ENCODE measurements at regions not wholly inside any gene's neighbourhood (a gene's known extent, or its start where the extent isn't known, plus 50 kb on each side); places are given as distances from the start of the nearest gene placed in this dataset.

- no peak overlapping the region for H3K4me3 ChIP-seq
Observed at GRCh38 chr3:184472723-184473428, 88.7 kb upstream of the EPHB3 start.

DNA sequence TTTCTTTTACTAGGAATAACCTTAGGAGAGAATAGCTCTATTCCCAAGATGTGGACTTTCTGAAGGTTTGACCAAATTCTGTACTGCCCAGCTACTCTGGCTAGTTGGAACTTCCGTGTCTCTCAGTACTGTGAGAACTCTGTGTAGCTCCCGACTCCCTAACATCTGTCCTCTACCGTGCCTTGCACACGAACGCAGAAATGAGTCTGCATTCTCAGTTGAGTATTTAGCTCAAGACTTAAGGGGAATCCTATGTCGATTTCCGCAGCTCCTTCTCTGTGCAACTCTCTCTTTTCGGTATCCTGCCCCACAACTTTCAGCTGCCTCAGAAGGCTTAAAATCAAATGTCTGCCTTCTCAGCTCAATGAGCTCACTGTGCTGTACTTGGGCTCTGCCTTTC is 86.7 kb upstream of the EPHB3 start:
- TF ChIP-seq, protein P1, sequence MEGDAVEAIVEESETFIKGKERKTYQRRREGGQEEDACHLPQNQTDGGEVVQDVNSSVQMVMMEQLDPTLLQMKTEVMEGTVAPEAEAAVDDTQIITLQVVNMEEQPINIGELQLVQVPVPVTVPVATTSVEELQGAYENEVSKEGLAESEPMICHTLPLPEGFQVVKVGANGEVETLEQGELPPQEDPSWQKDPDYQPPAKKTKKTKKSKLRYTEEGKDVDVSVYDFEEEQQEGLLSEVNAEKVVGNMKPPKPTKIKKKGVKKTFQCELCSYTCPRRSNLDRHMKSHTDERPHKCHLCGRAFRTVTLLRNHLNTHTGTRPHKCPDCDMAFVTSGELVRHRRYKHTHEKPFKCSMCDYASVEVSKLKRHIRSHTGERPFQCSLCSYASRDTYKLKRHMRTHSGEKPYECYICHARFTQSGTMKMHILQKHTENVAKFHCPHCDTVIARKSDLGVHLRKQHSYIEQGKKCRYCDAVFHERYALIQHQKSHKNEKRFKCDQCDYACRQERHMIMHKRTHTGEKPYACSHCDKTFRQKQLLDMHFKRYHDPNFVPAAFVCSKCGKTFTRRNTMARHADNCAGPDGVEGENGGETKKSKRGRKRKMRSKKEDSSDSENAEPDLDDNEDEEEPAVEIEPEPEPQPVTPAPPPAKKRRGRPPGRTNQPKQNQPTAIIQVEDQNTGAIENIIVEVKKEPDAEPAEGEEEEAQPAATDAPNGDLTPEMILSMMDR (IDR thresholded peaks at IDR 0.05) = no peak
- no peaks in the 10 kb centered on the region for H3K4me1 ChIP-seq
- no peak overlapping the region for H3K4me3 ChIP-seq
- H3K9me3 ChIP-seq = no peaks in the 10 kb centered on the region
- H3K36me3 ChIP-seq = no peaks in the 10 kb centered on the region
- no peak overlapping the region for H3K27ac ChIP-seq
- FAIRE-seq (no peak), DNase-seq (no peak), ATAC-seq (peak in 1 of 4 donors; percentile 44)
- intact Hi-C loops (cut with DNase I) = no loop called here
- 77 to 81% methylated on average over 8 of the region's 8 CpGs for WGBS, 2 donors
- H3K27me3 ChIP-seq = peaks cover 0 to 5% (median 0%) of the 10 kb centered on the region in 4 donors

More at GRCh38 chr3:184472723-184473428, 88.7 kb upstream of the EPHB3 start:
- DNase-seq = no peak
- TF ChIP-seq, protein P1 (IDR thresholded peaks at IDR 0.05) = no peak
- WGBS, 2 donors = 75 to 80% methylated on average over 12 of the region's 12 CpGs
- Histone ChIP-seq H3K4me1 (no peaks in the 10 kb centered on the region), H3K36me3 (no peaks in the 10 kb centered on the region), H3K27ac (peak overlapping the region in 2 of 4 donors; percentile 2 to 28), H3K9me3 (no peaks in the 10 kb centered on the region), H3K27me3 (no peaks in the 10 kb centered on the region)
- intact Hi-C loops (cut with DNase I) = no loop called here
- ATAC-seq = peak in 2 of 4 donors; percentile 56 to 59
- no peak for FAIRE-seq

GRCh38 chr3:184477940-184478339 is 83.6 kb upstream of the EPHB3 start:
- intact Hi-C loops (cut with DNase I) = no loop called here
- DNase-seq (no peak), ATAC-seq (no peak), FAIRE-seq (no peak)
- Histone ChIP-seq H3K36me3 (no peaks in the 10 kb centered on the region), H3K4me3 (no peak overlapping the region), H3K27ac (no peak overlapping the region), H3K4me1 (no peaks in the 10 kb centered on the region), H3K27me3 (peaks cover 0 to 5% (median 1%) of the 10 kb centered on the region in 4 donors), H3K9me3 (no peaks in the 10 kb centered on the region)
- WGBS, 2 donors = 74 to 90% methylated on average over 1 of the region's 1 CpG
- TF ChIP-seq, protein P1 (IDR thresholded peaks at IDR 0.05) = no peak

DNA sequence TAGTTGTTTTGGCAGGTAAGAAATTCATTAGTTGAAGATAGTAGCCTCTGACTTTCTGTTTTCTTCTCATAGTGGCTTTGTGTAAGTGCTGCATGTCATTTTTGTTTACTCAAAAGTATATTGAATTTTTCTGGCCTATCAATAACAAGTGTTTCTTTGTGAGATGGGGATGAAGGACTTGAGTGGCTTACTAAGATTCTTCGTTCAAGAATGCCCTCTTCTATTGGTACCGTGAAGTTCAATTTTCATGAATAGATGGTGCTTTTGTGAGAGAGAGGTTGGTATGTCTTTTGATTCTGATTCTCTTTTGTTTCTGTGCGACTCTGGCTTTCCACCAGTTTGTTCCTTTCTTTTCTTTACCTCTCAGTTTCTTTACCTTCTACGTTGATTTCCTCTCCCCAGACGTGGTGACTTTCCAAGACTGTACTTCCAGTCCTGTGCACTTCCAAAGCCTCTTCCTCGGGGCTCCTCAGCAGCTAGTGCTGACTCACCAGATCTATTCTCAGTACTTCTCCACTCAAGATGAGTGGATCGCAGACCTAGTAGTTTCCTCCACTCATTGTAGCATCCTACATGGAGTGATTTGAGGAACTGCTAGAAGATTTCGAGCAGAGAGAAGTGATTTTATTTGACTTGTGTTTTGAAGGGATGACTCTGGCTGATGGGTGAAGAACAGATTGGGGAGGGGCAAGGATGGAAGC is 82.0 kb upstream of the EPHB3 start:
- intact Hi-C loops (cut with DNase I) = no loop called here
- no peaks in the 10 kb centered on the region for H3K36me3 ChIP-seq
- no peak overlapping the region for H3K4me3 ChIP-seq
- FAIRE-seq (no peak), DNase-seq (no peak), ATAC-seq (peak in 2 of 4 donors; percentile 46 to 53)
- TF ChIP-seq, protein P1 (IDR thresholded peaks at IDR 0.05) = no peak
- 63 to 67% methylated on average over 8 of the region's 8 CpGs for WGBS, 2 donors
- H3K27ac ChIP-seq = no peak overlapping the region
- no peaks in the 10 kb centered on the region for H3K4me1 ChIP-seq
- no peaks in the 10 kb centered on the region for H3K9me3 ChIP-seq
- H3K27me3 ChIP-seq = peaks cover 0 to 5% (median 1%) of the 10 kb centered on the region in 4 donors

DNA sequence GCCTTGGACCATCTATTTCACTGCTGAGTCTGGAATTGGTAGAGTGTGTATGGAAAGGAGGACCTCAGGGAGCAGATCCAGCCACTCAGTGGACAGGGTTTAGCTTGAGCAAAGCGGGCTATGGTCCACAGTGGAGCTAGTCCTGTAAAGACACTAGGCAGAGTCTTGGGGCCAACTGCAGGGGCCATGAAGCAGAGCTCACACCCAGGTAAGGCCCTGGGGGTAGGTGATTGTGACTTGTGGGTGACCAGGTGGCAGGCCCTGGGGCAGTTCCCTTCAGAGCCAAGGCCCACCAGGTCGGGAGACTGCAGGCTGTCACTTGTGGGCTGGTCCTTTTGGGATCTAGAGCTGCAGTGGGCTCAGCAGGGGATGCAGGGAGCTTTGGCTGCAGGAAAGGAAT is 80.8 kb upstream of the EPHB3 start:
- Histone ChIP-seq H3K9me3 (no peaks in the 10 kb centered on the region), H3K27me3 (peaks cover 0 to 5% (median 1%) of the 10 kb centered on the region in 4 donors), H3K27ac (no peak overlapping the region), H3K36me3 (no peaks in the 10 kb centered on the region), H3K4me1 (no peaks in the 10 kb centered on the region), H3K4me3 (no peak overlapping the region)
- ATAC-seq = no peak
- intact Hi-C loops (cut with DNase I) = no loop called here
- DNase-seq = no peak
- no peak for FAIRE-seq
- TF ChIP-seq, protein P1 (IDR thresholded peaks at IDR 0.05) = no peak
- WGBS, 2 donors = 62 to 77% methylated on average over 2 of the region's 2 CpGs

All from pancreas (tissue), 10 donors.